ENCODE measurements at regions not wholly inside any gene's neighbourhood (a gene's known extent, or its start where the extent isn't known, plus 50 kb on each side); places are given as distances from the start of the nearest gene placed in this dataset.

GRCh38 chr15:45918839-45919238 is 284.0 kb downstream of the SQOR start:
- no peak for TF ChIP-seq POLR2AphosphoS5 (IDR thresholded peaks at IDR 0.05; ENCODE audit: low read depth, low read length)
- TF ChIP-seq REST (IDR thresholded peaks at IDR 0.05; ENCODE audit: insufficient read depth in 1 of 2, low read depth in 2 of 2, low read length in 1 of 2) = no peak
- no peak for TF ChIP-seq CTCF (IDR thresholded peaks at IDR 0.05)
